ENCODE measurements at regions not wholly inside any gene's neighbourhood (a gene's known extent, or its start where the extent isn't known, plus 50 kb on each side); places are given as distances from the start of the nearest gene placed in this dataset.

- no peak for TF ChIP-seq CHD7 (IDR thresholded peaks at IDR 0.05; ENCODE audit: insufficient replicate concordance, low read length)
- TF ChIP-seq SAP30 (IDR thresholded peaks at IDR 0.05; ENCODE audit: insufficient read depth, insufficient replicate concordance, low read length): no peak
- TF ChIP-seq GTF2F1 (IDR thresholded peaks at IDR 0.05; ENCODE audit: borderline replicate concordance, low read depth, low read length): no peak
- TF ChIP-seq USF2 (IDR thresholded peaks at IDR 0.05; ENCODE audit: low read length): no peak
- TF ChIP-seq RBBP5 (IDR thresholded peaks at IDR 0.05; ENCODE audit: borderline replicate concordance, low read depth, low read length): no peak
- TF ChIP-seq, protein P1, sequence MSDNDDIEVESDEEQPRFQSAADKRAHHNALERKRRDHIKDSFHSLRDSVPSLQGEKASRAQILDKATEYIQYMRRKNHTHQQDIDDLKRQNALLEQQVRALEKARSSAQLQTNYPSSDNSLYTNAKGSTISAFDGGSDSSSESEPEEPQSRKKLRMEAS (IDR thresholded peaks at IDR 0.05): no peak
- TF ChIP-seq ASH2L (IDR thresholded peaks at IDR 0.05; ENCODE audit: low read length): no peak
- TF ChIP-seq EP300 (IDR thresholded peaks at IDR 0.05; ENCODE audit: borderline replicate concordance in 1 of 2, low read depth in 2 of 2, low read length in 2 of 2): no peak
- TF ChIP-seq ATF3 (IDR thresholded peaks at IDR 0.05; ENCODE audit: insufficient read depth, low read depth, low read length): no peak
These were observed 164.6 kb upstream of the FERMT1 start (continued) for GRCh38 chr20:6287471-6287870.
